HEK293T (cell line): ENCODE measurements at regions not wholly inside any gene's neighbourhood (a gene's known extent, or its start where the extent isn't known, plus 50 kb on each side); places are given as distances from the start of the nearest gene placed in this dataset.

Source experiments
- BHLHE40 ChIP-seq: fragments of 450-650 bp; IDR thresholded peaks from 2 replicates; pipeline ENCODE4 v1.6.1; 2016; ENCODE audit warnings: mild to moderate bottlenecking, moderate library complexity, borderline replicate concordance
- CTBP1 ChIP-seq: fragments of 450-650 bp; IDR thresholded peaks from 2 replicates; pipeline ENCODE4 v1.6.1; 2016; ENCODE audit warnings: borderline replicate concordance
- ELF4 ChIP-seq: fragments of 450-650 bp; IDR thresholded peaks from 2 replicates; pipeline ENCODE4 v1.6.1; 2017; ENCODE audit warnings: antibody characterized with exemption
- FOXA1 ChIP-seq: fragments of 450-650 bp; IDR thresholded peaks from 2 replicates; pipeline ENCODE4 v1.6.1; 2016; ENCODE audit warnings: mild to moderate bottlenecking
- FOXK2 ChIP-seq: fragments of 450-650 bp; IDR thresholded peaks from 2 replicates; pipeline ENCODE4 v1.6.1; 2016; ENCODE audit warnings: mild to moderate bottlenecking
- HDGF ChIP-seq: fragments of 450-650 bp; IDR thresholded peaks from 2 replicates; pipeline ENCODE4 v1.6.1; 2017; ENCODE audit warnings: antibody characterized with exemption, borderline replicate concordance
- NFRKB ChIP-seq: fragments of 450-650 bp; IDR thresholded peaks from 2 replicates; pipeline ENCODE4 v1.6.1; 2016; ENCODE audit warnings: mild to moderate bottlenecking, moderate library complexity
- SP1 ChIP-seq: fragments of 450-650 bp; IDR thresholded peaks from 2 replicates; pipeline ENCODE4 v1.6.1; 2017
- SUZ12 ChIP-seq: fragments of 450-650 bp; IDR thresholded peaks from 2 replicates; pipeline ENCODE4 v1.6.1; 2016; ENCODE audit warnings: mild to moderate bottlenecking
- TARDBP ChIP-seq: fragments of 450-650 bp; IDR thresholded peaks from 2 replicates; pipeline ENCODE4 v1.6.1; 2016
- ZNF384 ChIP-seq: fragments of 450-650 bp; IDR thresholded peaks from 2 replicates; pipeline ENCODE4 v1.6.1; 2016

GRCh38 chr13:103394618-103395017, 328.4 kb upstream of the SLC10A2 start:
- TF ChIP-seq NFRKB (no peak), FOXA1 (no peak), HDGF (no peak), SP1 (no peak), FOXK2 (no peak), CTBP1 (no peak), BHLHE40 (no peak), TARDBP (no peak), ZNF384 (no peak), ELF4 (no peak), SUZ12 (no peak)
